ENCODE measurements at regions not wholly inside any gene's neighbourhood (a gene's known extent, or its start where the extent isn't known, plus 50 kb on each side); places are given as distances from the start of the nearest gene placed in this dataset.

GRCh38 chr2:6791682-6792081, 74.0 kb downstream of the CMPK2 start:
- TF ChIP-seq CTCF (IDR thresholded peaks at IDR 0.05; ENCODE audit: low read depth, low read length), result peak; percentile 41
- no peak for TF ChIP-seq POLR2A (IDR thresholded peaks at IDR 0.05; ENCODE audit: extremely low read depth, insufficient read length)
- TF ChIP-seq, protein P1, sequence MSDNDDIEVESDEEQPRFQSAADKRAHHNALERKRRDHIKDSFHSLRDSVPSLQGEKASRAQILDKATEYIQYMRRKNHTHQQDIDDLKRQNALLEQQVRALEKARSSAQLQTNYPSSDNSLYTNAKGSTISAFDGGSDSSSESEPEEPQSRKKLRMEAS (IDR thresholded peaks at IDR 0.05; ENCODE audit: low read depth, low read length), result no peak
